Keratinocyte (primary cell): ENCODE measurements at regions not wholly inside any gene's neighbourhood (a gene's known extent, or its start where the extent isn't known, plus 50 kb on each side); places are given as distances from the start of the nearest gene placed in this dataset.

Source experiments
- CTCF ChIP-seq, 3 experiments: IDR thresholded peaks in 1 of 3; conservative IDR thresholded peaks in 1 of 3; optimal IDR thresholded peaks in 1 of 3; 2 replicates in 2 of 3; 3 replicates in 1 of 3; pipeline versions ENCODE3 to v1.5.1; 2011; ENCODE audit warnings: low read length in 3 of 3, mild to moderate bottlenecking in 3 of 3, moderate library complexity in 2 of 3, control low read depth in 1 of 3, inconsistent platforms in 1 of 3; ENCODE audit not compliant: insufficient read depth in 2 of 3; ENCODE audit errors: extremely low read depth in 1 of 3
- EZH2 ChIP-seq: IDR thresholded peaks from one replicate; pipeline ENCODE4 v1.6.1; 2012; ENCODE audit warnings: inconsistent platforms, mild to moderate bottlenecking, low read length, moderate library complexity

GRCh38 chr14:97625477-97625876, 828.3 kb downstream of the VRK1 start:
- TF ChIP-seq EZH2 (no peak), CTCF (optimal IDR thresholded peaks at IDR 0.05 in 1 of 3, IDR thresholded peaks at IDR 0.05 in 1 of 3, conservative IDR thresholded peaks at IDR 0.05 in 1 of 3; ENCODE audit: extremely low read depth in 1 of 3, insufficient read depth in 2 of 3, low read length in 3 of 3) (no peak)
